GM12874 (cell line): ENCODE measurements at regions not wholly inside any gene's neighbourhood (a gene's known extent, or its start where the extent isn't known, plus 50 kb on each side); places are given as distances from the start of the nearest gene placed in this dataset.

Experiments
- CTCF ChIP-seq: IDR thresholded peaks from 2 replicates; pipeline ENCODE4 v1.5.1; 2011; ENCODE audit warnings: low read depth, mild to moderate bottlenecking, control low read depth, low read length, moderate library complexity; ENCODE audit not compliant: insufficient read depth

GRCh38 chr1:103917795-103918194 lies 168.1 kb downstream of the AMY1C start:
- TF ChIP-seq CTCF, result no peak

- TF ChIP-seq CTCF, result no peak
Measured at GRCh38 chr1:103931891-103932290, 182.2 kb downstream of the AMY1C start.

GRCh38 chr1:103937763-103938357 lies 188.2 kb downstream of the AMY1C start:
- no peak for TF ChIP-seq CTCF

GRCh38 chr1:103941086-103941485 lies 191.4 kb downstream of the AMY1C start:
- TF ChIP-seq CTCF, result no peak

- TF ChIP-seq CTCF, result no peak
Measured at GRCh38 chr1:103942029-103942428, 192.3 kb downstream of the AMY1C start.

GRCh38 chr1:103945774-103946173 lies 196.1 kb downstream of the AMY1C start:
- no peak for TF ChIP-seq CTCF

GRCh38 chr1:103948526-103948925 lies 198.8 kb downstream of the AMY1C start:
- TF ChIP-seq CTCF, result no peak
